ENCODE measurements at regions not wholly inside any gene's neighbourhood (a gene's known extent, or its start where the extent isn't known, plus 50 kb on each side); places are given as distances from the start of the nearest gene placed in this dataset.

- Histone ChIP-seq H3T11ph (ENCODE audit: low read length) (no peak overlapping the region), H3K27ac (ENCODE audit: insufficient read length, low read depth, low read length) (no peak overlapping the region), H3K27me3 (ENCODE audit: insufficient read depth, low read length) (no peaks in the 10 kb centered on the region), H3K4me2 (ENCODE audit: insufficient read depth, insufficient read length, low read length) (no peak overlapping the region), H3K4me1 (ENCODE audit: insufficient read depth, low read length) (no peaks in the 10 kb centered on the region), H4K91ac (ENCODE audit: insufficient read length, low read depth, low read length) (no peak overlapping the region), H3K79me1 (ENCODE audit: insufficient read depth, low read depth, low read length, poor library complexity, severe bottlenecking) (no peaks in the 10 kb centered on the region), H2AK5ac (ENCODE audit: insufficient read length, low read length) (no peak overlapping the region), H3K23ac (ENCODE audit: insufficient read length, low read depth, low read length) (no peak overlapping the region), H2AFZ (ENCODE audit: low read length) (no peak overlapping the region), H4K8ac (replicated peaks; ENCODE audit: insufficient read length, low read depth, low read length) (no peak overlapping the region), H2BK120ac (ENCODE audit: low read depth, low read length, poor library complexity, severe bottlenecking) (no peak overlapping the region), H3K9ac (ENCODE audit: extremely low read depth, insufficient read length, low read length) (no peak overlapping the region), H3K56ac (ENCODE audit: insufficient read length, low read depth, low read length) (no peak overlapping the region), H3K4ac (ENCODE audit: low read depth, low read length) (no peak overlapping the region), H3K9me3 (ENCODE audit: control insufficient read depth, low read depth, low read length) (no peaks in the 10 kb centered on the region), H3K23me2 (ENCODE audit: insufficient read length, low read depth, low read length, poor library complexity, severe bottlenecking) (no peaks in the 10 kb centered on the region), H3K79me2 (ENCODE audit: insufficient read depth, low read length) (no peaks in the 10 kb centered on the region), H3K18ac (ENCODE audit: insufficient read length, low read depth, low read length) (no peak overlapping the region), H2BK20ac (ENCODE audit: low read depth, low read length, poor library complexity, severe bottlenecking) (no peak overlapping the region), H2BK15ac (ENCODE audit: low read depth, low read length) (no peak overlapping the region), H2BK5ac (ENCODE audit: insufficient read length, low read length) (no peak overlapping the region), H4K5ac (ENCODE audit: insufficient read length, low read depth, low read length) (no peak overlapping the region), H2BK12ac (ENCODE audit: insufficient read length, low read depth, low read length) (no peak overlapping the region), H4K20me1 (ENCODE audit: control insufficient read depth, insufficient read depth, insufficient read length) (no peaks in the 10 kb centered on the region), H3K14ac (ENCODE audit: insufficient read depth, low read length) (no peak overlapping the region)
- Mint-ChIP-seq H3K4me3 (no peak overlapping the region), H3K27me3 (ENCODE audit: low read depth) (peaks cover 57% of the 10 kb centered on the region), H3K4me1 (peaks cover 5% of the 10 kb centered on the region in 2 experiments), H3K9me3 (peaks cover 6 to 8% of the 10 kb centered on the region in 2 experiments; a peak in 4 of 5 replicates), H3K27ac (no peak overlapping the region), H3K36me3 (ENCODE audit: insufficient read depth in 1 of 3, low read depth in 3 of 3) (peaks cover 0 to 6% (median 5%) of the 10 kb centered on the region in 3 experiments; a peak in 4 of 7 replicates)
- no CpG with 5 or more reads among the region's 7 CpGs for WGBS (ENCODE audit: extremely low coverage, insufficient read length, low lambda C conversion rate)
- no peak for DNase-seq
- TF ChIP-seq CTCF (conservative IDR thresholded peaks at IDR 0.05) = no peak
These were observed 56.9 kb upstream of the SIMC1 start for GRCh38 chr5:176181271-176181855.

Measured in H9 (cell line).